ENCODE measurements at regions not wholly inside any gene's neighbourhood (a gene's known extent, or its start where the extent isn't known, plus 50 kb on each side); places are given as distances from the start of the nearest gene placed in this dataset.
"Not testable (repeated sequence)": the region's sequence is repeated elsewhere in the genome, so short reads cannot be mapped to it uniquely, and the experiment has no call there.

- no peak for DNase-seq (ENCODE audit: low read depth in 2 of 2)
Observed at GRCh38 chr21:35573472-35574374, 486.6 kb downstream of the SETD4 start.

- no peak for DNase-seq (ENCODE audit: low read depth in 2 of 2)
Observed at GRCh38 chr21:35571910-35572309, 488.4 kb downstream of the SETD4 start.

- DNase-seq (ENCODE audit: low read depth in 2 of 2), result no peak
Observed at GRCh38 chr21:35568643-35569042, 491.7 kb downstream of the SETD4 start.

DNA sequence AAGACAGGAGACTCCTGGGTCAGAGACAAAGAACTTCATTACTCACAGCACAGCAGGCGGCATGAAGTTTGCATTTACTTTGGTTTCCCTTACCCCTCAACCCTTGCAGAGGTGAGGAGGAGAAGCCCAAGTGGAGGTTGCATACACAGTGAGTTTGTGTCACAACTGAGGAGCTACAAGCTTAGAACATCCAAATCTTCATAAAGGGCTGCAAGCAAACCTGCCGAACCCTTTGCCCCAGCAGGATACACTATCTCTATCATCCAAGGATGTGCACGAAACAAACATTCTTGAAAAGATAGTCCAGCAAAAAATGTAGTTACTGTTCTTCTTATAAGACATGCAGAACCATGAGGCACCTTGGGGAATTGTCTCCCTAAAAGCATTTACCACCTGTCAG lies 493.5 kb downstream of the SETD4 start:
- DNase-seq (ENCODE audit: low read depth in 2 of 2), result no peak

GRCh38 chr21:35565204-35565611 lies 495.1 kb downstream of the SETD4 start:
- peak in 1 of 2 donors; percentile 58 for DNase-seq (ENCODE audit: low read depth in 2 of 2)

DNA sequence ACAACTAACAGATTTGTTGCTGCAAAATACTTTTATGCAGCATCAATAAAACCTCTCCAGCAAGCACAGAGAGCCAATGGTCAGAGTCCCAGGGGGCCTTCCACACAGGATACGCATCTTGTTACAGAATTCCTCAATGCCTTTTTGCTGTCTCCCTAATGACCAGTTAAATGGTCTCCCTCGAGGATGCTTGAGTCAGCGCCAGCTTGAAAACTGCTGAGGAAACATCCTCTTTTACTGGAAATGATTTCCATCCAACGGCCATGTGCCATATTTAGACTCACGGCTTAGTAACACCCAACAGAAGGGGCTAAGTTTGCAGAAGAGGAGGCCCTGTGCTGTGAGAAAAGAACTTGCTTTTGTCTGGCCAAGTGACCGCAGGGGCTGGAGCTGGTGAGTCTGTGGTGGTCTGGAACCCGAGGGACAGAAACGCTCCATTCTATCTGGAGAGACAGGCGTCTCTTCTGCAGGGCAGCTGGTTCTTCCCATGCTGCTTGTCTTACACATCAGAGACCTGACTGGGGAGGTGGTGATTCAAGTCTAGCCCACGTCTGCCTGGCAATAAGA lies 496.4 kb downstream of the SETD4 start:
- DNase-seq (ENCODE audit: low read depth in 2 of 2), result no peak

- DNase-seq (ENCODE audit: low read depth in 2 of 2), result no peak
Observed at GRCh38 chr21:35562876-35563275, 497.4 kb downstream of the SETD4 start.

- no peak for DNase-seq (ENCODE audit: low read depth in 2 of 2)
Observed at GRCh38 chr21:35561116-35561515, 499.2 kb downstream of the SETD4 start.

DNA sequence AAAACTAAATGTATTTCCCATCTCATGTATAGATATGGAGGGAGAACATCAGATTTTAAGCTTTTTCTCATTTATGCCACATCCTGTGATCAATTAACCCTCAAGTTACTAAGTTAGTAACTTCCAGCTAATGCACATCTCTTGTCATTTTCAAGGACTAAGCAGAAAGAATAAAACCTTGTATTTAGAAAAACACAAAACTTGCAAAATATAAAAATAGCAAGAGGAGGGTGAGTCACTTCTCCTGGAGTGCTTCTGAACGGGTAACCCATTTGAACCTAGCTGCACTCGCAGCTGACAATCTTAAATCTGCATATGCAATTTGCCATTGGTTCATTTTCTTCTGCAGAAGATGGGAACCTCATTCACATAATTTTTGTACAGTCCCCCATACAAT lies 500.5 kb downstream of the SETD4 start:
- peak in 1 of 2 donors; percentile 10 for DNase-seq (ENCODE audit: low read depth in 2 of 2)

DNA sequence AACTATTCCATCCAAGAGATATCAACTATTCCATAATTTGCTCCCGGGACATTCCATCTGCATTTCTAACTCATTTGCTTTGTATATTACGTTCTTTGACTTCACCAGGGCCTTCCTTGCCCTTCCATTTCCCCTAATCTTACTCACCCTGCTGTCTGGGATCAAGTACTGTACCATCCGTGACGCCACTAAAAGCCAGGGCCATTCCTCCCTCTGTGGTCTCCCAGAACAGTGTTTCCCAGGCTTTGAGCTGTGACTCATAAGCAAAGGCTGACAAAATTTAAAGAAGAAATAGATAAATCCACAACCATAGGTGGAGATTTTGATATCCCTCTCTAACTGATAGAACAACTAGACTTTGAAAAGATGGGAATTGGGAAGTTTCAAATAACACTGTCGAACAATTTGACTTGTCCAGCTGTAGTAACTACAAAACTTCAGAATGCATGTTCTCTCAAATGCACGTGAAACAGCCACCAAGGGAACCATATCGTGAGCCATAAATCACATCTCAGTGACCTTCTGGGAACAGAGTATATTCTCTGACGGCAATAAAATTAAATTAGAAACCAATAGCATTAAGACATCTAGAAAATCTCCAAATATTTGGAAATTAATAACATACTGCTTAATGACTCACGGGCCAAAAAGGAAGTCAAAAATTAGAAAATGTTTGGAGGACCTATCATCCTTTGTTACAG lies 501.0 kb downstream of the SETD4 start:
- peak in 1 of 2 donors; percentile 69 for DNase-seq (ENCODE audit: low read depth in 2 of 2)

DNA sequence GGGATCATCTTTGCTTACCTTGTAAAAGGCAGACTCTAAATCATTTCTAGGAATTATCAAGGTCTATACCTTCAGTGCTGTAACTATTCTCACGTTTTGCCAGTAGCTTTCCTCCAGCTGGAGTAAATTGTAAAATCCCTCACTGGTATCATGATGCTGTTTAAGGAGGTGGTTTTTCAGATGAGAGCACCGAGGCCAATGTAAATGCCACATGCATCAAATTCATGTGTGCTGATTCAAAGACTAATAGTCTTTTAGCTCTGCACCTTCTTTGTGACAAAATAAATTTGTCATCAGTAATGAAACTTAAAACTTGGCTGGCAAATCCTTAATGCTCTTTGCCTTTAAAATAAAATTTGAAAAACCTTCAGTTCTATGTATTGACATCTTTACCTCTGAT lies 503.8 kb downstream of the SETD4 start:
- DNase-seq (ENCODE audit: low read depth in 2 of 2), result no peak

- not testable (repeated sequence) for DNase-seq (ENCODE audit: low read depth in 2 of 2)
Observed at GRCh38 chr21:35552483-35552882, 503.4 kb upstream of the RUNX1 start.

DNA sequence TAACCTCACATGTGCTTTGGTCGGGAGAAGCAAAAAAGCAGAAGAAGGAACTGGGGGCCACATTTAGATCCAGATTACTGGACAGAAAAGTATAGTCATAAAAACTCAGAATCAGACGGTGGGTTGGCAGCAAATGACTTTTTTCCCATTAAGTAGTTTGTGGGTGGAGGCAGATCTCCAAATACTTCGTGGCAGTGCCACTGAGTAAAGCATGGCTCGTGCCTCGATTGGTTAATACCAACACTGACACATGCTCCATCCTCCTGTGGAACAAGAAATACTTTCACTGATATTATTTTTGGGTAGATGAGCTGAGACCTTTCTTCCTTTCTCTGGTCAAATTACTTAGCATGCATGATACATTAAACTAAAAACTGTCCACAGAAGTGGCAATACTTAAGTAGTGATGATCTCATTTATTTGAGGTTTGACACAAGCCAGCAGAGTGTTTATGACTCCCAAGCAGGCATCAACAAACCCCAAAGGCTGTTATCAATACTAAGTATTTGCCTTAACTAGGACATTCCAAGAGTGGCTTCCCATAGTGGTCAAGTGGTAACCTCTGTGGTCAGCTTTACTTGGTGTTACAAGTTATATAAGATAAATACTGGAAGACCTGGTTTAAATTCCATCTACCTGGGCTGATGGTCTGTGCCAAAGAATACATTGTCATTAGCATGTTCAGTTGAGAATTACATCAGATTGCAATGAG lies 500.0 kb upstream of the RUNX1 start:
- no peak for DNase-seq (ENCODE audit: low read depth in 2 of 2)

DNA sequence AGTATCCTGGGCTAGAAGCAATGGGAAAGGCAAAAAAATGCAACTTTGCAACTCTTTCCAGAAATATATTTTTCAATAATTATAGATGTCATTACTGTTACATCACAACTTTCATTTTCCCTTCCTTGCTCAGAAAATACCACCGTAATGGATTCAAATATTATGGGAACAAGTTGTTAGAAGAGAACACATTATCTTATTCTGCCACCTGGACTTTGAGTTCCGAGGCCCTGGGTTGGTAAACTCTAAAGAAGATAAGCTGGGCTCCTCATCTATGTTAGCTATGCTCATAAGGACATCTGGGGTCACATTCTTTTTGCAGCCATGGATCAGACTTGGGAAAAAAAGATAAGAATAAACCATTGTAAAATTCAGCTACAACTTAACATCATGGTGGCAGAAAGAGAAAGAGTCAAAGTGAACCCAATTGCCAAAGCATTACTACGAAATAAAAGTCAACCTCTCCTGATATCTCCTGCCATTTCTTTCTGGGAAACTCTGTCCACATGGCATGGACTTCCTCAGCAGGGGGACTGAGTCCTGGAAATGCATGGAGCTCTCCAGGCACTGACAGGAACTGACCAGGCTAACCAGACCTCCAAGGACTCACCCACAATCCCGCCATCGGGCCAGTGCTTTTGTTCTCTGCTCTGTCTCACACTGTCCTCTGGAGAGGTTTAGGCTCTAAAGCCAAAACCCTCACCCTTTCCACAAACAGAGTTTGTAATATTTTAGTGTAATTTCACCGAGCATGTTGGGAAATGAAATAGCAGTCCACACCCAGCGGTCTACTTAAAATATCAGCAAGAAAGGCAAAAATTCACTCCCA lies 499.1 kb upstream of the RUNX1 start:
- DNase-seq (ENCODE audit: low read depth in 2 of 2), result no peak

- DNase-seq (ENCODE audit: low read depth in 2 of 2), result no peak
Observed at GRCh38 chr21:35543746-35544145, 494.6 kb upstream of the RUNX1 start.

- DNase-seq (ENCODE audit: low read depth in 2 of 2), result no peak
Observed at GRCh38 chr21:35540950-35541638, 492.0 kb upstream of the RUNX1 start.

DNA sequence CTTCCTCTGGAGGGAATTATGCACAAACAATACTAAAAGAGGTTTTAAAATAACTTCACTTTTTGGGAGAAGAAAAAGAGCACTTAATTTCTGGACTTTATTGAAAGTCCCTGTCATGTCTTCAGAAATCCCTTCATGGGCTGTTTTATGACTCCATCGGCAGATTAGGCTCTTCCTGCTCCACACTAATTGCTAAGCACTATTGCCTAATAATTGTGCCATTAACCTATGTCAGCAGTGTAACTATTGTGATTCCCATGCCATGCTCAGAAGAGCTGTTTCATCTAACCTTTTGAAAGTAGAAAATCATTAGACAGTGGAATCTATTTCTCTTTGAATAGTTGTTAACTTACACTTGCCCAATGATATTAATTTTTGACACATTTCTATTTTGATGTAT lies 489.3 kb upstream of the RUNX1 start:
- no peak for DNase-seq (ENCODE audit: low read depth in 2 of 2)

DNA sequence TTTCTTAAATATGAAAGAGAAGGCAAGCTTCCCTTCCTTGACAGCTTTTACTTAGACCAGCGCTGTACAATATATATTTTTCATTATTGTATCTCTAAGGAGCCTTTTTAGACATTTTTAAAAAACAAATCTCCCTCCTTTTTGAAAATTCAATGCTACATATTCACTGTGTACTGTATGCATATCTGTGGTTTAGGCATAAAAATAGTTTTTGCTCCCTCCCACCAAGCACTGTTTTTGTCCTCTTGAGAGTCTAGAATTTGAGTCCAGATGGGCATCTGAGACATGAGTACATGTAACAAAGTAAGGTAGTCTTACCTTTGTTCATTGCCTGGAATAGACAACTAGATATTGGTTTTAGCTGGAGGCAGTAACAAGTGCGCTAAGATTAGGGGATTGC lies 488.5 kb upstream of the RUNX1 start:
- no peak for DNase-seq (ENCODE audit: low read depth in 2 of 2)

DNA sequence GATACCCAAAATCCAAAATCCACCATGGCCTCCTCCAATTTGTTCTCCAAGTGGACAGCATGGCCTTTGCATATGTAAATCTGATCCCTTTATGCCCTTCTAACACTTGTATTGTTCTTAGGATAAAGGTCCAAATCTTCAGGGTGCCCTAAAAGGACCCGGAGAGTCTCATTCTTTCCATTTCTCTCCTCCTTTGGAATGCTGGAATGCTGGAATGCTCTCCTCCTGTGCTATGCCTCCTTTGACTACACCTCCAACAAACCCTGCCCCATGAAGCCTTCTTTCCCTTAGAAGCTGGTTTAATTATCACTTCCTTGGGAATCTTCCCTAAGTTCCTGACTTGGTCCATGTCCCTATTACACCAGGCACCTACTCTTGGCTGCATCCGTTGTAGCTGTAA lies 484.8 kb upstream of the RUNX1 start:
- DNase-seq (ENCODE audit: low read depth in 2 of 2), result no peak

GRCh38 chr21:35530766-35531165 lies 481.7 kb upstream of the RUNX1 start:
- no peak for DNase-seq (ENCODE audit: low read depth in 2 of 2)
